ENCODE measurements at regions not wholly inside any gene's neighbourhood (a gene's known extent, or its start where the extent isn't known, plus 50 kb on each side); places are given as distances from the start of the nearest gene placed in this dataset.
"Not testable (repeated sequence)": the region's sequence is repeated elsewhere in the genome, so short reads cannot be mapped to it uniquely, and the experiment has no call there.

DNA sequence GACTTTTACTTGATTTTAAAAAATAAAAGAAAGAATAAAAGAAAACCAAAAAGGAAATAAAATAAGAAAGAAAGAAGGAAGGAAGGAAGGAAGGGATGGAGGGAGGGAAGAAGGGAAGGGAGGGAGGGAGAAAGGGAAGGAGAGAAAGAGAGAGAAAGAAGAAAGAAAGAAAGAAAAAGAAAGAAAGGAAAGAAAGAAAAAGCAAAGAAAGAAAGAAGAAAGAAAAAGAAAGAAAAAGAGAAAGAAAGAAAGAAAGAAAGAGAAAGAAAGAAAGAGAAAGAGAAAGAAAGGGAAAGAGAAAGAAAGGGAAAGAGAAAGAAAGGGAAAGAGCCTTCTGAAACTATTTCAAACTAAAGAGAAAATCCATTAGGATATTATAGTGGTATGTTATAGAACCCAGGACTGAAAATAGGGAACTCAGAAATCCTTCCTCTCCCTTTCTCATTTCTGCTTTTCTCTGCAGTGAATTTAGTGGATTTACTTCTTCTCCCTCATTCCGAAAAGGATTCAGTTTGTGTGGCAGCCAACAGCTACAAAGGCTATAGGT is 414.7 kb upstream of the CCNG1 start:
- no peak for DNase-seq

DNA sequence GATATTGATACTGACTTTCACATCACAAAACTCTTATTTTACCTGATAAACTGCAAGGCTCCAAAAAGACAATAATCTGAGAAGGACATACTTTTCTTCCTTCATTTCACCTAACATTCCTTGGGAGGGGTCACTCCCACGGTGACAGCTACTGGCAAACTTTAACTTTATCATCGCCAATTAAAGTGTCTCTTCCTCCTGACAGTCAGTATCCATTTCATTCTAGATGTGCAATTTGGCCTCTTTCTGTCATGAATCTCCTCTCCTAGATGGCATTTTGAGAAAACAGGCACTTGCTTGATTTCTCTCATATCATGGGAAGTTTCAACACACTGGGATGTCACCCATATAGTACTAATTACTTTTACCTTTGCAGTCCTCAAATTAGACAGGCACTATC is 413.5 kb upstream of the CCNG1 start:
- no peak for DNase-seq

DNA sequence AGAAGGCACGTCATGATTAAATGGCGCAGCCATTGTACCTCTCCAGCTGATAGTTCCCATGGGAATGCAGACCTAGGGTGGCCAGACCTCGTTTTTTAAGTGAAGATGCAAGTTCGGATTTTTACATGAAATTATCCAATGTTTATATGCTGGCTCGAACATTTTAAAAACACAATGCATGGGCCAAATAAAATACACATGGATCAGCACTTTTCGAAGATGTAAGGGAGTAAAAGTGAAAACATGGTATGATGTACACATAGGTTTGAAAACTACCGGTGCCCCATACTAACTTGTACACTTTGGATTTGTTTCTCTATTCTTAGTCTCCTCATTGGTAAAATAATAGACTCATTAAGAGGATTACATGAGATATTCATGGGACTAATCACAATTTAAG is 412.5 kb upstream of the CCNG1 start:
- no peak for DNase-seq

DNA sequence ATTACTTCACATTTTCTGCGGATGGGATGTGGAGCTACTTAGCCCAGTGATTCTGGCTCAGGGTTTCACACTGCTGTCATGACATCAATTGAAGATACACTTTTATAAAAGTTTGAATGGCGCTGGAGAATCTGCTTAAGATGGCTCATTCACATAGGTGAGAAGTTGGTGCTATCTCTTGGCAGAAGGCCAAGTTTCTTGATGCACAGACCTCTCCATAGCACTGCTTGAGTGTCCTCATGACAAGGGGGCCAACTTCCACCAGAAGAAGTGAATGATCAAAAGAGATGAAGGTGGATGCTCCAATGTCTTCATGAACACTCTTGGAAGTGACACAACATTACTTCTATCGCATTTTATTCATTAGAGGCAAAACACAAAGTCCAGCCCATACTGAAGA is 403.7 kb upstream of the CCNG1 start:
- no peak for DNase-seq

DNA sequence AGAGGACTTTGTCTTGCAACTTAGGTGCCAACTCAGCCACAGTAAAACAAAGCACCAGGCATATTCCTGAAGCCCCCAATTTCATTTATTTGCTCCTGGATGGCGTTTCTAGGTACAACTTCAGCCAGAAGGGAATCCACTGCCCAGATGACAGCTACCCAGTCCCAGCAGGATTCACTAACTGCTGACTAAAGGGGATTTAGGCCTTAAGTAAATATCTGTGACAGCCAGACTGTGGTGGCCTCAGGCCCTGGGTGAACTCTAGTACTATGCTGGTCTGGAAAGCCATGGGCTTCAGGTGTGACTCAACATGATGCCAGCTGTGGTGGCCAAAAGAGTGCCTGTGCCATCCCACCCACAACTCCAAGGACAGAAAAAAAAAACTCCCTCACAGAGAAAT is 396.1 kb upstream of the CCNG1 start:
- no peak for DNase-seq

DNA sequence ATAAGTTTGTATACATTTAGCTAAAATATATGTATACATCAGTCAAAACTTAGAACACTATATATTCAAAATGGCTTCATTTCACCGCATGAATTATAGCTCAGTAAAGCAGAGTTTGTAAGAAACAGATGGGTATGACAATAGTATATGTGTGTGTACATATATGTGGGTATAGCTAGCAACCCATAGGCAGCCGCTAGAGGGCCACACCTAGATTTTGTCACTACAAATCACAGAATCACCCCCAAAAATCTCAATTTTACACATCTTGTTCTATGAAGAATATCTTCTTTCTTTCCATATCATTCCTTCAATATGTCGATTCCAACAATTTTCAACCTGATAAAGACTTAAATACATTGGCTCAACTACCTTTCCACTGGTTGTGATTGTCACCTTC is 357.8 kb upstream of the CCNG1 start:
- no peak for DNase-seq

DNA sequence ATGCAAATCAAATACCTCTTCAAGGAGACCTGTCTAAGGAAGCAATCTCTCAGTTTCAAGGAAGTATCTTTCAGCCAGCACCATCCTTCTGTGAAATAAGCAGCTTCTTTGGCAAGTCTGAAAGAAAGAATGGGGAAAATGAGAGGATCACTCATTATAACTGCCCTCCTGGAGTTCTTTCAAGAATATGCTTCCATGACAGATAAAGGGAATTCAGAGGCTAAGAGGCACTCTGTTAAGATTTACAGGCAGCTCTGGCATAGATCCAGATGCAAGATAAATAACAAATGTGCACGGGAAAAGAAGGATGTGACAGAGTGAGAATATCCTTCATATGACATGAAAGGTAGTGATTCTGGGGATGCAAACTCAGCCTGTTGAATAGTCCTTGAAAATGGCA is 348.2 kb upstream of the CCNG1 start:
- no peak for DNase-seq

DNA sequence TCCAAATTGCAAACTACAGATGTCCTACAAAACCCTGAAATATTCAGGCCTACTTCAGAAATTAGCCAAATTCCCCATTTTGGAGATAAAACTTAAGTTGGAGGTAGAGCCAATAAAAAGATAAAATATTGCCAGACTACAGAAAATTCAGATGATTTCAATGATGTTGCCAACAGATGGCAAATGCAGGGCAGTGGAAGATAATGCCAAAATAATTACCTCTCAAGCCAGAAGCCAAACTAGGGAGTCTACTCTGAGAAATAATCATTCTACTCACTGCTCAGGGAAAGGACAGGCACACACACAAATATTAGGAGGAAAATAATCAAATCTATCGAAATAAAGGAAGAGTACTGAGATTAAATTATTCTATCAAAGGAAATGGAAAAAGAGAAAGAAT is 347.5 kb upstream of the CCNG1 start:
- DNase-seq = no peak

DNA sequence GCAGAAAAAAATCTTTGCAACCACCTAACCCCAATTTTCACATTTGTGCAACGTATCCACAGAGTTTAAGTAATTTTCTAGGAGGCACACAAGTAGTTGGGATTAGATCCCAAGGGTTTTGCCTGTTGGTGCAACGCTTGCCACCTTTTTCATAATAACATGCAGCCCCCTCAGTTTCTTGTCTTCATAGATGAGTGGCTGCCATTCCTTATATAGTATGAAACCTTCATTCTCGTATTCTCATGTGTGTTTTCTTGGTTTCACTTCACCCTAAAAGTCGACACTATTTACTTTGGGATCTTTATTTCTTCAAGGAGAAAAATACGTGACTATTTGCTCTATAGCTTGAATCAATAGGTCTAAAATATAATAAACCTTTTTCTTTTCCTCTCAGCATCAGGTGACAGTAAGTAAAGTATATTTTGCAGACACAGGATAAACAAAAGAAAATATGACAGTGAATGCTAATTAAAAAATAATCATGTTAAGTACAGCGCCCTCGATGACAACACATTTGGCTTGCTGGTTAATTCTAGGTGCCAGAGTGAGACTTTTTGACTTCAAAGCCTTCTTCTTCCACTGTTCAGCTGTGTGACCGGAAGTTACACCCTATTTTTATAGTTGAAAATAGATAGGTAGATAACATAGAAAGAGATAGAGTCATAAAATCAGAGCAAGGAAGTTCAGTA is 342.8 kb upstream of the CCNG1 start:
- DNase-seq = no peak

DNA sequence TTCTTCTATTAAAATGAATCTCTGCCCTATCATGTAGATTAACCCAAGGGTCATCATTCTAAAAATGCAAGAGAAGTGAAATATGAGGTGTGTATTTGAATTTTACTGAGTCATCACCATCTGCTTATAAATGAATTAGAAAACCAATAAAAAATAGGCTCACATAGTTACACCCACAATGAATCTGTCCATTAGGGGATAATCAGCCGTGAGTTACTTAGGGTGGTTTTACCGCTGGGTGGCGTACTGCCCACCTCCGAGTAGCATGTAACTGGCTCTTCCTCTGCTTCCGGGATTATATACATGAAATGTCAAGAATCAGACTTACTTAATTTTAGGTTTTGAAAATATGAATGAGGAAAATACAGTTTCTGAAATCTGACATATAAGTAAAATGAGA is 332.9 kb upstream of the CCNG1 start:
- DNase-seq = peak; percentile 17

DNA sequence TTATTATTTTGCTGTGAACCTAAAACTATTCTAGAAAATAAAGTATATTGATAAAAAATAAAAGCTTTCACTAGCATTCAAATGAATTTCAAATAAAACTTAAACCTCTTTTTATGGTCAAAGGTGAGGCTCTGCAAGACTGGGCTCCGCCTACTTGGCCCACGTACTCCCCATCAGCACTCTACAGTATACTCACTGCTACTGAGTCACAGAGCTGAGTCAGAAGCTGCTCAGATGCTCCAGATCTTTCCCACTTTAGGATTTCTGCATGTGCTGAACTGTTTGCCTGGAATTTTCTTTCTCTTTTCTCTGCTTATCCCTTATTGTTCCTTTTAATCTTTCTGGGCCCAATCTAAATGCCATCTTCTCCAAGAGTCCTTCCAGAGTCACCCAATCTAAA is 331.9 kb upstream of the CCNG1 start:
- no peak for DNase-seq

DNA sequence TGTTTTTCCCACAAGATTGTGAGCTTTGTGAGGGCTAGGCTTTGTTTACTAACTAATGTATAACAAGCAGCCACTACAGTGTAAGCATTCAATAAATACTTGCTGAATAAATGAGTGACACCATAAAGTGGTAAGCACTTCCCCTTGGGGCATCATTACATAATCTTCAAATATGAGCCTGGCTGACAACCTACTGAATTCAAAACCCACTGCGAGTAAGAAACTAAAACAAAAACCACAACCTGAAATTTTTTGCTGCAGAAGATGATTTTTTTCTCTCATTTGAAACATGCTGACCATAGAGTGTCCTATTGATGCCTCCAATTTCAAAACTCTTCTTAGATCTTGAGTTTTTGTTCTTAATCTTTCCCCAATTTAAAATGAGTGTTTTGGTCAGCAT is 331.3 kb upstream of the CCNG1 start:
- no peak for DNase-seq

DNA sequence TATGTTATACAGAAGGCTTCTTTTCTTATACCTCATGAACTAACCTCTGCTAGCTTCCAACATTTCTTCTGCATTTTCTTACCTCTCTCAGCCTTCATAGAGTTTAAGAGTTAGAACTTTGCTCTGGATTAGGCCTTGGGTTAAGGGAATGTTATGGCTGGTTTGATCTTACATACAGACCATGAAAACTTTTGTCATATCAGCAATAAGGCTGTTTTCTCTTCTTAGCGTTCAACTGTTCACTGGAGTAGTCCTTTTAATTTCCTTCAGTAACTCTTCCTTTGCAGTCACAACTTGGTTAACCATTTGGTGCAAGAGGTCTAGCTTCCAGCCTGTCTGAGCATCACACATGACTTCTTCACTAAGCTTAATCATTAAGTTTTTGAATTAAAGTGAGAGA is 329.0 kb upstream of the CCNG1 start:
- no peak for DNase-seq

DNA sequence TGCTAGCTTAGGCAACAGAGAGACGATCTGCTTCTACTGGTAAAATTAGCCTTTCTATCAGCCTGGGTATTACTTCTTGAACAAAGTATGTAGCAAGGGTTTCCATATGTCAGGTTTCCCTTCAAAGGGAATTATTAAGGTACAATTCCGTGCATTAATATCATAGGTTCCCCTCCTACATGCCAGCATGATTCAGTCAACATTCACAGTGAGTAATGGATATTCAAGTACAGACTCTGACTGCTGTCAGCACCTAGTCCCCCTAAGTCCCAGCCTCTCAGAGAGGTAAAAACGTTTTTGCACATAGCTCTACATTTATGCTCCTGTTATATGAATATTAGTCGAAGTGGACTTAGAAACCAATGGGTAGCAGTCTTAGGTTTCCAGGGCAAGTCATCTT is 322.4 kb upstream of the CCNG1 start:
- no peak for DNase-seq

DNA sequence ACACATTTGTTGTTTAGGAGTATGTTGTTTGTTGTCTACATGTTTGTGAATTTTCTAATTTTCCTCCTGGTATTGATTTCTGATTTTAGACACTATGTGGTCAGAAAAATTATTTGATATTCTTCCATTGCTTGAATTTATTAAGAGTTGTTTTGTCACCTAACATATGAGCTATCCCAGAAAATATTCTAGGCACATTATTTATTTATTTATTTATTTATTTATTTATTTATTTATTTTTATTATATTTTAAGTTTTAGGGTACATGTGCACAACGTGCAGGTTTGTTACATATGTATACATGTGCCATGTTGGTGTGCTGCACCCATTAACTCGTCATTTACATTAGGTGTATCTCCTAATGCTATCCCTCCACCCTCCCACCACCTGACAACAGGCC is 320.8 kb upstream of the CCNG1 start:
- not testable (repeated sequence) for DNase-seq

DNA sequence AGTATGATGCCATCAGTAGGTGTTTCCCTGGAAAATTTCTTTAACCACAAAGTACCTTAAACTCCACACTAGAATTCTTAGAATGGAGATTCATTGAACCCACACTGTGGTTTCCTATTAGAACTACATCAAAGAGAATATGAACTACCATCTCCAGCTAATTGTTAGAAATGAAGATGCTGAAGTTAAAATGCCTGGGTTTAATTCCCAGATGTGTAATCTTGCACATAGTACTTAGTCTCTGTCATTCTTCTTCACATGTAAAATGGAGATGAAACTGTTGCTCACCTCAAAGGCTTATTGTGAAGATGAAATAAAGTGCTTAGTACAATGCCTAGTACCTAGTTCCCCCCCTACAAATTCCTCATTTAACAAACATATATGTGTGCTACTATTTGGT is 303.3 kb upstream of the CCNG1 start:
- no peak for DNase-seq

DNA sequence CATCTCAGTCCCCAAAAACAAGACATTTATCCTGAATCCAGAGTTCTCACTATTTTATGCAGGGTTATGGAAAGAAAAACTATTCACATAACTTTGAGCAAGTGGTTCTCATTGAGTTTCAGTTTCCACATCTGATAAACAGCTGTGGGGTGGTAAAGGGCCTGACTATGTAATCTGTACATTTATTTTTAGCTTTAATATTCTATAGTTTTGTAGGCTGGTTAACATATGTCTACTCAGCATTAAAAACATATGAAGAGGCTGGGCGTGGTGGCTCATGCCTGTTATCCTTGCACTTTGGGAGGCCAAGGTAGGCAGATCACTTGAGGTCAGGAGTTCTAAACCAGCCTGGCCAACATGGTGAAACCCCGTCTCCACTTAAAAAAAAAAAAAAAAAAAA is 301.5 kb upstream of the CCNG1 start:
- DNase-seq = no peak

DNA sequence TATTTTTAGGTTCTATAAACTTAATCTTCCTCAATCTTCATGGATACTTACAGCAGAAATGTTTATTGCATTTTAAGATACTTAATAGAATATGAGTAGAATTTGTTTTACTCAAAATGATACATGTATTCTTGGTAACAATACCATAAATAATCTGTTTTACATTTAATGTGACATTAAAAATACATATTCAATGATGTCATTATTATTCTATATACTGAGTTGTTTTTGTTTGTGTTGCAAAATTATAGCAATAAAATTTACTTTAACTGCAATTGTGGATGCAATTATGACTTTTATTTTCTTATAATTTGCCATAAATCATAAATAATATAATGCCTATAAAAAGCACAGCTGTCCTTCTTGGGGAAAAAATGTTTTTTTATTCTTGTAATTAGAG is 275.9 kb upstream of the CCNG1 start:
- no peak for DNase-seq

DNA sequence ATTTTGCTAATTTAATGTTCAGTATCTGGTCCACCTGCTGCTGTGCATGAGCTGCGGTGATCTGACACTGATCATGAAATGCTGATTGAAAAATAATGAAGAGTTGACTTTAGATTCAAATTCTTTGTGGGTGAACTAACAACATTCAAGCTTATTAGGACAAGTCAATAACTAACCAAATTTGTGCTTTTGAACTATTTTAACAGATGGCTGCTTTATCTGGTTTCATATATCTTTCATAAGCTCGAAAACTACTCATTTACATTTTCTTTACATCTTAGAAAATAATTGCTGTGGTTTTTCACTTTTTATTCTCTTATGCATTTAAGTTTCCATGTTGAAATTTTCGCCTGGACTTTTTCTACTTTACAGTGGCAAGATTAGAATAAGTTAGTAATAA is 274.8 kb upstream of the CCNG1 start:
- no peak for DNase-seq

DNA sequence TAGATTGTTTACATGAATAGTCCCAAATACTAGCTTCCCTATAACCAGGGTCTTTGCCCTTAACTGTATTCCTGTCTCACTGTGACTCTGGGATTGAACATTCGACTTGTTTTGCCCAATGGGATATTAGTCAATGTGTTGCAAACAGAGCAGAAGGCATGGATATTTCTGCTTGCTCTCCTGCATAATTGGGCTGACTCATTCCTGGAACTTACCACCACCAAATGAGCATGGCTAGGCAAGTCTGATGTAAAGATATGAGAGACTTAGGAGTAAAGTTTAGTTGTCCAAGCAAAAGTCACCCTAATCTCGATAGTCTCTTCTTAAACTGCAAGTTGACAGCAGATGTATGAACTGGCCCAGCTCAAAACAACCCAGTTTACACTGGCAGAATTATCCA is 273.5 kb upstream of the CCNG1 start:
- no peak for DNase-seq

DNA sequence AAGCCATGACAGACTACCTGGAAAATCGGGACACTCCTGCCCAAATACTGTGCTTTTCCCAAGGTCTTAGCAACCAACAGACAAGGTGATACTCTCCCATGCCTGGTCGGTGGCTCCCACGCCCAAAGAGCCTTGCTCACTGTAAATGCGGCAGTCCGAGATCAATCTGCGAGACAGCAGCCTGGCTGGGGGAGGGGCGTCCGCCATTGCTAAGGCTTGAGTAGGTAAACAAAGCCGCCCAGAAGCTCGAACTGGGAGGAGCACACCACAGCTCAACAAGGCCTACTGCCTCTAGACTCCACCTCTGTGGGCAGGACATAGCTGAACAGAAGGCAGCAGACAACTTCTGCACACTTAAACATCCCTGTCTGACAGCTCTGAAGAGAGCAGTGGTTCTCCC is 272.1 kb upstream of the CCNG1 start:
- no peak for DNase-seq

DNA sequence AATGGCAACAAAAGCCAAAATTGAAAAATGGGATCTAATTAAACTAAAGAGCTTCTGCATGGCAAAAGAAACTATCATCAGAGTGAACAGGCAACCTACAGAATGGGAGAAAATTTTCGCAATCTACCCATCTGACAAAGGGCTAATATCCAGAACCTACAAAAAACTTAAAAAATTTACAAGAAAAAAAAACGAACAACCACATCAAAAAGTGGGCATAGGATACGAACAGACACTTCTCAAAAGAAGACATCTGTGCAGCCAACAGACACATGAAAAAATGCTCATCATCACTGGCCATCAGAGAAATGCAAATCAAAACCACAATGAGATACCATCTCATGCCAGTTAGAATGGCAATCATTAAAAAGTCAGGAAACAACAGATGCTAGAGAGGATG is 267.2 kb upstream of the CCNG1 start:
- not testable (repeated sequence) for DNase-seq

DNA sequence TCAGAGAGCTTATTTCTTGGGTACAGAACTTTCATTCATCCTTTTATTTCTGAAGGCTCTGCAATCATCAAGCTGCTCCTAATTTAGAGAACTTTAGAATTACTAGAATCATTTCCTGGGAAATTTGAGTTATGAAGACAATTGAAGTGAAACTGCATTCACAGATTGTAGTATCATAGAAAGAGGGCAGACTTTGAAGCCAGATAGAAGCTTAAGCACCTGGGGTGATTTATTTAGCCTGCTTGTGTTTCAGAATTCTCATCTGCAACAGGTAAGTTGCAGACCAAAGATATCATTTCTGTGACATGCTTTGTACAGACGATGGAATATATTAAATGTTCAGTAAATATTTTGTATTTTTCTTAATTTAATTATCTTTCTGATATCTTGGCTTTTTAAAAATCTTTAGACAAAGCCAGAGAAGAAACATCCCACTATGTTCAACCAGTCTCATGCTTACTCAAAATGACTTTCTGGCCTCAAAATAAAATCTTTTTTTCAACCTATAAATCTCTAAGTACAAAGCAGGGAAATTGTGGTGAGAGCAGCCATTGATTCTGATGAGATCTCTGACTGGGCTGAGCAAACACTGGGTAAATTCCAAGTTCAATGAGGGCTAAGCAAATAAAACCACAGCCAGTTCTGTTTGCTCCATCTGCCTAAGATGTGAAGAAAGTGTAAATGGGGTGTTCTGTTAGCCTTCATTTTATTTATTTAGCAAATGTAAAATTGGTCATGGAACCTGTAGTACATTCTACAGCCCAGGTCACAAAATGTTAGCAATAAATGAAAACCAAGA is 264.7 kb upstream of the CCNG1 start:
- DNase-seq = no peak

DNA sequence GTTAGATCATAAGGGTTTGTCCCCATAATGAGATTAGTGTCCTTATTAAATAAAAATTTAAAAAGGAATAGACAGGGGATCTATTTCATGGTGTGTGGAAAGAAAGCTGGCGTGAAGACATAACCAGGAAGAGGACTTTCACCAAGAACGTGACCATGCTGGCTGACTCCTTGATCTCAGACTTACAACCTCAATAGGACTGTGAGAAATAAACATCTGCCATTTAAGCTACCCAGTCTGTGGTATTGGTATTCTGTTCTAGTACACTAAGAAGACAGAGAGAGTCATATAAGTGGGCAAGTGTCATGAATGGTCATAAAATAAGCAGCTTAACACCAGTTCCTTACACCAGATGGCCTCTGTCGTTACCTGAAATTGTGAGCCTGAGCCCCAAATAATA is 259.4 kb upstream of the CCNG1 start:
- DNase-seq = no peak

DNA sequence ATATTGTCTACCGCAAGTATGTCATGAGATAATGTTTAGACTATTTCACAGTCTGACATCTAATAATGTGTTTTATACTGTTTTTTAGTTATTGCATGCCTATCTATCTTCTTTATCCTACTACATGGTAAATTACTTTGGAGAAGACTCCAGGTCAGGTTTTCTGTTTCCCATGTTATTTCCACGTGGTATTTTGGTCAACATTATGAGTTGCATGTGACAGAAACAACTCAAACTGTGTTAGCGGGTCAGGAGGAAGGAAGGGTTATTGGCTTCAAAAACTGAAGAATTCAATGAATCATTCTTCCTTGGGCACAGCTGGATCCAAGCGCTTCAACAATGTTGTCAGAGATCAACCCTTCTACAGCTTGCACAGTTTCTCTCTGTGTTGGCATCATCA is 252.1 kb upstream of the CCNG1 start:
- DNase-seq = no peak
